DOHH2 (cell line): ENCODE measurements at regions not wholly inside any gene's neighbourhood (a gene's known extent, or its start where the extent isn't known, plus 50 kb on each side); places are given as distances from the start of the nearest gene placed in this dataset.

Source experiments
- H3F3A ChIP-seq: fragments of 200-600 bp; sonication (generic), shearing (Covaris generic); 2 replicates; pipeline ENCODE4 v1.6.0; 2016; ENCODE audit warnings: antibody characterized with exemption, mild to moderate bottlenecking; ENCODE audit not compliant: control insufficient read depth, insufficient read depth
- H3K27ac ChIP-seq: fragments of 200-600 bp; sonication (generic); 2 replicates; pipeline ENCODE4 v1.5.1; 2014; ENCODE audit warnings: low read depth, mild to moderate bottlenecking, low read length, moderate library complexity
- H3K27me3 ChIP-seq: fragments of 200-600 bp; sonication (generic); 2 replicates; pipeline ENCODE4 v1.6.1; 2014; ENCODE audit warnings: mild to moderate bottlenecking, low read length, mixed read lengths; ENCODE audit not compliant: control insufficient read depth
- H3K36me3 ChIP-seq: fragments of 200-600 bp; sonication (generic); 2 replicates; pipeline ENCODE4 v1.6.1; 2014; ENCODE audit warnings: mild to moderate bottlenecking, low read length, moderate library complexity, mixed read lengths; ENCODE audit not compliant: control insufficient read depth
- H3K4me1 ChIP-seq: fragments of 200-600 bp; sonication (generic); 2 replicates; pipeline ENCODE4 v1.6.1; 2014; ENCODE audit warnings: mild to moderate bottlenecking, low read length, mixed read lengths; ENCODE audit not compliant: control insufficient read depth
- H3K4me2 ChIP-seq: fragments of 200-600 bp; sonication (generic); 2 replicates; pipeline ENCODE4 v1.6.0; 2014; ENCODE audit warnings: mild to moderate bottlenecking, low read length, moderate library complexity
- H3K4me3 ChIP-seq: fragments of 200-600 bp; sonication (generic); 2 replicates; pipeline ENCODE4 v1.5.1; 2014; ENCODE audit warnings: mild to moderate bottlenecking, low read length, mixed read lengths
- H3K79me2 ChIP-seq: fragments of 200-600 bp; sonication (generic); 2 replicates; pipeline ENCODE4 v1.6.1; 2014; ENCODE audit warnings: mild to moderate bottlenecking, low read length, mixed read lengths; ENCODE audit not compliant: control insufficient read depth
- H3K9me2 ChIP-seq: fragments of 200-600 bp; sonication (generic); replicated peaks from 2 replicates; pipeline ENCODE4 v1.6.1; 2014; ENCODE audit warnings: mild to moderate bottlenecking, low read length, mixed read lengths; ENCODE audit not compliant: control insufficient read depth
- H3K9me3 ChIP-seq: fragments of 200-600 bp; sonication (generic); 2 replicates; pipeline ENCODE4 v1.6.1; 2014; ENCODE audit warnings: antibody characterized with exemption, low read length, mixed read lengths; ENCODE audit not compliant: control insufficient read depth, insufficient read depth
- H4K20me1 ChIP-seq: fragments of 200-600 bp; sonication (generic); 2 replicates; pipeline ENCODE4 v1.6.0; 2014; ENCODE audit warnings: low read depth, mild to moderate bottlenecking, antibody characterized with exemption, low read length, moderate library complexity; ENCODE audit not compliant: control insufficient read depth, insufficient read depth
- CTCF ChIP-seq: fragments of 200-600 bp; sonication (generic); IDR thresholded peaks from one replicate; pipeline ENCODE4 v1.5.1; 2014; ENCODE audit warnings: antibody characterized with exemption, mild to moderate bottlenecking, low read depth, low read length; ENCODE audit not compliant: poor library complexity, severe bottlenecking
- EZH2phosphoT487 ChIP-seq: fragments of 200-600 bp; sonication (generic); IDR thresholded peaks from 2 replicates; pipeline ENCODE4 v1.6.1; 2017; ENCODE audit warnings: borderline replicate concordance, mild to moderate bottlenecking, antibody characterized with exemption, low read length, moderate library complexity, mixed read lengths

- no peak overlapping the region for H3K4me3 ChIP-seq
- H3K9me3 ChIP-seq = no peaks in the 10 kb centered on the region
- H3K4me2 ChIP-seq = no peak overlapping the region
- no peaks in the 10 kb centered on the region for H3K9me2 ChIP-seq
- no peaks in the 10 kb centered on the region for H3K36me3 ChIP-seq
- no peaks in the 10 kb centered on the region for H3F3A ChIP-seq
- H4K20me1 ChIP-seq = no peaks in the 10 kb centered on the region
- H3K27me3 ChIP-seq = peaks cover 3% of the 10 kb centered on the region
- no peaks in the 10 kb centered on the region for H3K79me2 ChIP-seq
- no peak overlapping the region for H3K27ac ChIP-seq
- H3K4me1 ChIP-seq = no peaks in the 10 kb centered on the region
- TF ChIP-seq CTCF (no peak), EZH2phosphoT487 (no peak)
These were observed 268.2 kb upstream of the NR5A2 start for GRCh38 chr1:199759268-199759730.

DNA sequence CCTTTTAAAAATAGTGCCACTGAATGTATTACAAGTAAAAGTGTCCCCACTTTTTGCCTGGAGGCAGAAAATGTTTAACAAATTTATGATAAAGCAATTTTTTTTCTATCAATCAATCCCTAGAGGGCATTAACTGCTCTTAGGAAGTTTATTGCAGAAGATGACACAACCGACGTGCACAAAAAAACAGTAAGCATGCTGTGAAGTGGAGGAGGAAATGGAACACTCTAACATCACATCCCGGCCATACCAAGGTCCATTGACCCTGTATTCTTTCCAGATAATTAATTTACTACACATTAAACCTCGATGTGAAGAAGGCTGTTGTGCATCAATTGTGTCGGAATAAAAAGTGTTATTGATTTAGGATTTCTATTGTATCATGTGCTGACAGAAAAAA, 264.9 kb upstream of the NR5A2 start:
- H3K27ac ChIP-seq = no peak overlapping the region
- H3K9me3 ChIP-seq = peaks cover 4% of the 10 kb centered on the region; the same call in 1 of the 2 replicates
- H3K4me2 ChIP-seq = no peak overlapping the region
- H3K4me3 ChIP-seq = no peak overlapping the region
- TF ChIP-seq EZH2phosphoT487 (no peak), CTCF (no peak)
- H3F3A ChIP-seq = no peaks in the 10 kb centered on the region
- H3K4me1 ChIP-seq = no peaks in the 10 kb centered on the region
- peaks cover 3% of the 10 kb centered on the region for H3K27me3 ChIP-seq
- H3K9me2 ChIP-seq = no peaks in the 10 kb centered on the region
- no peaks in the 10 kb centered on the region for H4K20me1 ChIP-seq
- no peaks in the 10 kb centered on the region for H3K79me2 ChIP-seq
- H3K36me3 ChIP-seq = no peaks in the 10 kb centered on the region

- Histone ChIP-seq H3K9me3 (peaks cover 4% of the 10 kb centered on the region; the same call in 1 of the 2 replicates), H3K27me3 (no peaks in the 10 kb centered on the region), H3K79me2 (no peaks in the 10 kb centered on the region), H3K27ac (no peak overlapping the region), H3K4me2 (no peak overlapping the region), H3K4me1 (no peaks in the 10 kb centered on the region), H3K9me2 (no peaks in the 10 kb centered on the region), H3K4me3 (no peak overlapping the region), H3K36me3 (no peaks in the 10 kb centered on the region), H4K20me1 (no peaks in the 10 kb centered on the region), H3F3A (no peaks in the 10 kb centered on the region)
- TF ChIP-seq CTCF = no peak
- no peak for TF ChIP-seq EZH2phosphoT487
These were observed 261.2 kb upstream of the NR5A2 start for GRCh38 chr1:199766218-199766792.
